ENCODE measurements at regions not wholly inside any gene's neighbourhood (a gene's known extent, or its start where the extent isn't known, plus 50 kb on each side); places are given as distances from the start of the nearest gene placed in this dataset.

- no peak overlapping the region for H2AFZ ChIP-seq (ENCODE audit: low read depth)
- no peak overlapping the region for H3K4me3 ChIP-seq (IDR thresholded peaks at IDR 0.05; ENCODE audit: insufficient read depth, low read depth, low read length)
- H3K79me2 ChIP-seq (ENCODE audit: insufficient read depth, low read depth): no peaks in the 10 kb centered on the region
- H3K4me1 ChIP-seq (ENCODE audit: low read depth, poor library complexity, severe bottlenecking): no peaks in the 10 kb centered on the region
- no peak overlapping the region for H3K27ac ChIP-seq
- no peak for TF ChIP-seq CTCF (conservative IDR thresholded peaks at IDR 0.05; ENCODE audit: low read depth, low read length)
- H4K20me1 ChIP-seq (ENCODE audit: insufficient read depth): no peaks in the 10 kb centered on the region
- H3K4me2 ChIP-seq: no peak overlapping the region
- H3K27me3 ChIP-seq (ENCODE audit: insufficient read depth, low read depth): no peaks in the 10 kb centered on the region
- no peaks in the 10 kb centered on the region for H3K36me3 ChIP-seq (ENCODE audit: insufficient read depth)
- no peak overlapping the region for H3K9ac ChIP-seq
Measured at GRCh38 chr9:17083258-17083657, 51.6 kb upstream of the CNTLN start.

- H4K20me1 ChIP-seq (ENCODE audit: insufficient read depth): no peaks in the 10 kb centered on the region
- H3K4me1 ChIP-seq (ENCODE audit: low read depth, poor library complexity, severe bottlenecking): no peaks in the 10 kb centered on the region
- no peak overlapping the region for H3K27ac ChIP-seq
- no peaks in the 10 kb centered on the region for H3K27me3 ChIP-seq (ENCODE audit: insufficient read depth, low read depth)
- no peak overlapping the region for H3K4me3 ChIP-seq (IDR thresholded peaks at IDR 0.05; ENCODE audit: insufficient read depth, low read depth, low read length)
- TF ChIP-seq CTCF (conservative IDR thresholded peaks at IDR 0.05; ENCODE audit: low read depth, low read length): no peak
- H3K36me3 ChIP-seq (ENCODE audit: insufficient read depth): no peaks in the 10 kb centered on the region
- no peak overlapping the region for H3K4me2 ChIP-seq
- H2AFZ ChIP-seq (ENCODE audit: low read depth): no peak overlapping the region
- no peaks in the 10 kb centered on the region for H3K79me2 ChIP-seq (ENCODE audit: insufficient read depth, low read depth)
- H3K9ac ChIP-seq: no peak overlapping the region
Measured at GRCh38 chr9:17082343-17083064, 52.3 kb upstream of the CNTLN start.

GRCh38 chr9:17081814-17082213 is 53.0 kb upstream of the CNTLN start:
- Histone ChIP-seq H3K4me2 (no peak overlapping the region), H4K20me1 (ENCODE audit: insufficient read depth) (no peaks in the 10 kb centered on the region), H3K27ac (no peak overlapping the region), H3K4me1 (ENCODE audit: low read depth, poor library complexity, severe bottlenecking) (no peaks in the 10 kb centered on the region), H3K79me2 (ENCODE audit: insufficient read depth, low read depth) (no peaks in the 10 kb centered on the region), H3K9ac (no peak overlapping the region), H2AFZ (ENCODE audit: low read depth) (no peak overlapping the region), H3K27me3 (ENCODE audit: insufficient read depth, low read depth) (no peaks in the 10 kb centered on the region), H3K4me3 (IDR thresholded peaks at IDR 0.05; ENCODE audit: insufficient read depth, low read depth, low read length) (no peak overlapping the region), H3K36me3 (ENCODE audit: insufficient read depth) (no peaks in the 10 kb centered on the region)
- TF ChIP-seq CTCF (conservative IDR thresholded peaks at IDR 0.05; ENCODE audit: low read depth, low read length): no peak

GRCh38 chr9:17081351-17081750 is 53.5 kb upstream of the CNTLN start:
- no peak overlapping the region for H3K4me3 ChIP-seq (IDR thresholded peaks at IDR 0.05; ENCODE audit: insufficient read depth, low read depth, low read length)
- no peaks in the 10 kb centered on the region for H3K36me3 ChIP-seq (ENCODE audit: insufficient read depth)
- no peak overlapping the region for H2AFZ ChIP-seq (ENCODE audit: low read depth)
- H3K79me2 ChIP-seq (ENCODE audit: insufficient read depth, low read depth): no peaks in the 10 kb centered on the region
- TF ChIP-seq CTCF (conservative IDR thresholded peaks at IDR 0.05; ENCODE audit: low read depth, low read length): no peak
- no peak overlapping the region for H3K4me2 ChIP-seq
- no peak overlapping the region for H3K27ac ChIP-seq
- H3K9ac ChIP-seq: no peak overlapping the region
- H3K4me1 ChIP-seq (ENCODE audit: low read depth, poor library complexity, severe bottlenecking): no peaks in the 10 kb centered on the region
- H3K27me3 ChIP-seq (ENCODE audit: insufficient read depth, low read depth): no peaks in the 10 kb centered on the region
- H4K20me1 ChIP-seq (ENCODE audit: insufficient read depth): no peaks in the 10 kb centered on the region

Data from KMS-11 (cell line).